ENCODE measurements at regions not wholly inside any gene's neighbourhood (a gene's known extent, or its start where the extent isn't known, plus 50 kb on each side); places are given as distances from the start of the nearest gene placed in this dataset.
A peak's percentile ranks its signal among the peaks of the same experiment; 100 is the strongest.

DNA sequence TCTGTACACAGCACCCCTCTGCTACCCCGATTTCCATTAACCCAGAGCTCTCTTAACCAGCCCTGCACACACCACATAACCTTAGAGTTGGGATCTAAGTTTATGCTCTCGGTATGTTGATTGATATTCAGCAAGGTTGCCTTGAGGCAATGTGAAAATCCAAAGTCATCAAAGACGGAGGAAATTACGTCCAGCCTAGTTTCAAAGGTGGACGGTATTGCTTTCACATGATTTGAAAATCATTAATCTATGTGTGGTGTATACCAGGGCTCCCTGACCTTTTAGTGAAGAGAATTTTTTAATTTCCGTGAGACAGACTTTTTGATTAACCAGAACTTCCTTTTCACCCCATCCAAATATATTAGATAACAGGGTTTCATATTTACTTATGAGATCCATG is 272.5 kb upstream of the LCORL start:
- no peaks in the 10 kb centered on the region for H3K36me3 Mint-ChIP-seq
- Histone ChIP-seq H3K4me1 (ENCODE audit: insufficient read depth, low read length) (no peaks in the 10 kb centered on the region), H3K27me3 (ENCODE audit: insufficient read depth, low read length) (no peaks in the 10 kb centered on the region), H3K4me3 (ENCODE audit: low read length in 2 of 2) (no peak overlapping the region), H3K27ac (ENCODE audit: low read depth, low read length) (no peak overlapping the region), H3K36me3 (ENCODE audit: insufficient read depth, low read length) (no peaks in the 10 kb centered on the region), H3K9me3 (ENCODE audit: control insufficient read depth in 1 of 2, low read length in 2 of 2) (no peaks in the 10 kb centered on the region)
- peaks cover 0 to 3% (median 1%) of the 10 kb centered on the region in 4 donors for H3K4me1 Mint-ChIP-seq
- ChIA-PET CTCF (ENCODE audit: partially characterized antibody) (no interaction called here), POLR2A (ENCODE audit: partially characterized antibody) (no interaction called here)
- peaks cover 2 to 4% of the 10 kb centered on the region in 2 donors for H3K27me3 Mint-ChIP-seq
- no peak overlapping the region for H3K4me3 Mint-ChIP-seq
- intact Hi-C loops (cut with micrococcal nuclease): no loop called here
- no peak for DNase-seq
- no peak overlapping the region for H3K27ac Mint-ChIP-seq
- H3K9me3 Mint-ChIP-seq: peaks cover 0 to 4% (median 0%) of the 10 kb centered on the region in 8 donors

DNA sequence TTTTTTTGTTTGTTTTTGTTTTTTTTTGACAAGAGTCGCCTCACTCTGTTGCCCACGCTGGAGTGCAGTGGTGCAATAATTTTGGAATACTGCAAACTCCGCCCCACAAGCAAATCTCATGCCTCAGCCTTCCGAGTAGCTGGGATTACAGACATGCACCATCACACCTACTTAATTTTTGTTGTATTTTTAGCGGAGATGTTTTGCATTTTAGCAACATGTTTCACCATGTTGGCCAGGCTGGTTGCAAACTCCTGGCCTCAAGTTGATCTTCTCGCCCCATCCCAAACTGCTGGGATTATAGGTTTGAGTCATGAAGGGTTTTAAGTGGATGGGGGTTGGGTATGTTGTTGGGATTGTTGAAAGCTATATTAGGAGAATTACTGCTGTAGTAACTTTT is 270.9 kb upstream of the LCORL start:
- peaks cover 0 to 3% (median 1%) of the 10 kb centered on the region in 4 donors for H3K4me1 Mint-ChIP-seq
- intact Hi-C loops (cut with micrococcal nuclease): no loop called here

DNA sequence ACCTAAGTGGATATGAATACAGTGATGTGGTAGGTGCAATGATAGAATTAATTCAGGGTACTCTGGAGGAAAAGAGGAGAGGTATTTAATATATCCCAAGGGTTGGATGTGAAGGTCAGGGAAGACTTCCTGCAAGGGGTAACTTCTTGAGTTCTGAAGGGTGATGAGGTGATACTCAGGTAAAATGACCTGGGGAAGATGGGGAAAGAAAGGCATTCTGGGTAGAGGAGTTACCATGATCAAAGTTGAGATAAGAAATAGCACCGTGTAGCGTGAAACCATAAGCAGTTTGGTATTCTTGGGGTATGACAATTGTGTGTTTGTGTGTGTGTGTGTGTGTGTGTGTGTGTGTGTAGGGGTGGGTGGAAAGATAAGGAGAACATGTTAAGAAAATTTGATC is 270.4 kb upstream of the LCORL start:
- Mint-ChIP-seq H3K9me3 (peaks cover 0 to 4% (median 0%) of the 10 kb centered on the region in 8 donors), H3K27ac (peak overlapping the region in 1 of 7 donors; percentile 19), H3K4me1 (peaks cover 0 to 3% (median 1%) of the 10 kb centered on the region in 4 donors), H3K4me3 (no peak overlapping the region), H3K27me3 (peaks cover 2 to 4% of the 10 kb centered on the region in 2 donors), H3K36me3 (no peaks in the 10 kb centered on the region)
- Histone ChIP-seq H3K4me1 (ENCODE audit: insufficient read depth, low read length) (no peaks in the 10 kb centered on the region), H3K9me3 (ENCODE audit: control insufficient read depth in 1 of 2, low read length in 2 of 2) (no peaks in the 10 kb centered on the region), H3K27me3 (ENCODE audit: insufficient read depth, low read length) (no peaks in the 10 kb centered on the region), H3K27ac (ENCODE audit: low read depth, low read length) (no peak overlapping the region), H3K4me3 (ENCODE audit: low read length in 2 of 2) (no peak overlapping the region), H3K36me3 (ENCODE audit: insufficient read depth, low read length) (no peaks in the 10 kb centered on the region)
- CTCF ChIA-PET (ENCODE audit: partially characterized antibody): no interaction called here
- POLR2A ChIA-PET (ENCODE audit: partially characterized antibody): no interaction called here
- intact Hi-C loops (cut with micrococcal nuclease): no loop called here
- DNase-seq: no peak

More for the DNA sequence above, 270.9 kb upstream of the LCORL start:
- ChIA-PET POLR2A (ENCODE audit: partially characterized antibody) (no interaction called here), CTCF (ENCODE audit: partially characterized antibody) (no interaction called here)
- Histone ChIP-seq H3K4me3 (ENCODE audit: low read length in 2 of 2) (no peak overlapping the region), H3K4me1 (ENCODE audit: insufficient read depth, low read length) (no peaks in the 10 kb centered on the region), H3K27me3 (ENCODE audit: insufficient read depth, low read length) (no peaks in the 10 kb centered on the region), H3K9me3 (ENCODE audit: control insufficient read depth in 1 of 2, low read length in 2 of 2) (no peaks in the 10 kb centered on the region), H3K36me3 (ENCODE audit: insufficient read depth, low read length) (no peaks in the 10 kb centered on the region), H3K27ac (ENCODE audit: low read depth, low read length) (no peak overlapping the region)
- H3K9me3 Mint-ChIP-seq: peaks cover 0 to 4% (median 0%) of the 10 kb centered on the region in 8 donors
- DNase-seq: no peak
- H3K27ac Mint-ChIP-seq: no peak overlapping the region
- H3K36me3 Mint-ChIP-seq: no peaks in the 10 kb centered on the region
- H3K4me3 Mint-ChIP-seq: no peak overlapping the region
- peaks cover 2 to 4% of the 10 kb centered on the region in 2 donors for H3K27me3 Mint-ChIP-seq

DNA sequence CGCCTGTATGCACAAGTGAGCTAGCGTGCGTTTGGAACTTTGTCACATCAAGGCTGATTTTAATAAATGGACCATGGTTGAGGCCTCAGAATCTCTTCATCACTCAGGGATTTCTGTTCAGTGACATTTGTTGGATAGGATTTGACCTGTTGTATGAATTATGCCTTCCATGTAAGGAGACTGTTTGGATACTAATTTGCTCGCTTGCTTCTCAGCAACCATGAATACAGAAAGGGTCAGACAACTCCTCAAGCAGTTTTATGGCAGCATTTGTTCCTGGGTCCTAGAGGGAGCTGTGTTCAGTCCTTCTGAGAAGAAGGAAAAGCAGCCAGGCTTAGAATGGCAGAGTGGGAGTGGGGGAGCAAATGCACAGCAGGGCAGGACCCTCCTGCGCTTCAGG is 269.7 kb upstream of the LCORL start:
- POLR2A ChIA-PET (ENCODE audit: partially characterized antibody): no interaction called here
- no peak overlapping the region for H3K4me3 Mint-ChIP-seq
- CTCF ChIA-PET (ENCODE audit: partially characterized antibody): no interaction called here

DNA sequence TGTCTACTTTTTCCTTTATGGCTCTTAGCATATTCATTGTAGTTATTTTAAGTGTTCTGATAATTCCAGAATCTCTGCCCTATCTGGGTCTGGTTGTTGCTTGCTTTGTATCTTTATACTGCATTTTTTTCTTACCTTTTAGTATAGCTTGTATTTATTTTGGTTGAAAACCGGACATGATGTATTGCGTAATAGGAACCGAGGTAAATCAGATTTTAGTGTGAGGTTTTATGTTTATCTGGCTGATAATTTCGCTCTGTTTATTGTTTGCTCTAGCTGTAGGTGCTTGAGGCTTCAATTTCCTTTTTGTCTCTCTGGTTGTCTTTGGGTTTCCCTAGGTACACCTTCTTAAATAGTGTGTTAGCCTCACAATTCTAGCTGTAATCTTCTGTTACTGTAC is 263.8 kb upstream of the LCORL start:
- H3K27ac Mint-ChIP-seq: no peak overlapping the region
- H3K36me3 ChIP-seq (ENCODE audit: insufficient read depth, low read length): no peaks in the 10 kb centered on the region
- H3K4me1 ChIP-seq (ENCODE audit: insufficient read depth, low read length): no peaks in the 10 kb centered on the region
- POLR2A ChIA-PET (ENCODE audit: partially characterized antibody): no interaction called here
- H3K4me3 Mint-ChIP-seq: no peak overlapping the region
- CTCF ChIA-PET (ENCODE audit: partially characterized antibody): no interaction called here
- no peak overlapping the region for H3K27ac ChIP-seq (ENCODE audit: low read depth, low read length)
- no peaks in the 10 kb centered on the region for H3K36me3 Mint-ChIP-seq
- H3K9me3 ChIP-seq (ENCODE audit: control insufficient read depth in 1 of 2, low read length in 2 of 2): no peaks in the 10 kb centered on the region
- peaks cover 2 to 5% of the 10 kb centered on the region in 2 donors for H3K27me3 Mint-ChIP-seq
- intact Hi-C loops (cut with micrococcal nuclease): no loop called here
- H3K4me1 Mint-ChIP-seq: peaks cover 0 to 3% (median 0%) of the 10 kb centered on the region in 4 donors
- no peaks in the 10 kb centered on the region for H3K27me3 ChIP-seq (ENCODE audit: insufficient read depth, low read length)
- H3K4me3 ChIP-seq (ENCODE audit: low read length in 2 of 2): no peak overlapping the region
- DNase-seq: no peak
- H3K9me3 Mint-ChIP-seq: peaks cover 0 to 5% (median 0%) of the 10 kb centered on the region in 8 donors

More for the DNA sequence above, 269.7 kb upstream of the LCORL start:
- peaks cover 0 to 4% (median 0%) of the 10 kb centered on the region in 8 donors for H3K9me3 Mint-ChIP-seq
- H3K4me1 ChIP-seq (ENCODE audit: insufficient read depth, low read length): no peaks in the 10 kb centered on the region
- H3K27ac Mint-ChIP-seq: no peak overlapping the region
- no peaks in the 10 kb centered on the region for H3K36me3 ChIP-seq (ENCODE audit: insufficient read depth, low read length)
- H3K9me3 ChIP-seq (ENCODE audit: control insufficient read depth in 1 of 2, low read length in 2 of 2): no peaks in the 10 kb centered on the region
- peaks cover 0 to 4% of the 10 kb centered on the region in 2 donors for H3K27me3 Mint-ChIP-seq
- no peak for DNase-seq
- H3K4me1 Mint-ChIP-seq: peaks cover 0 to 3% (median 1%) of the 10 kb centered on the region in 4 donors
- no peaks in the 10 kb centered on the region for H3K27me3 ChIP-seq (ENCODE audit: insufficient read depth, low read length)
- no peaks in the 10 kb centered on the region for H3K36me3 Mint-ChIP-seq
- H3K4me3 ChIP-seq (ENCODE audit: low read length in 2 of 2): no peak overlapping the region
- intact Hi-C loops (cut with micrococcal nuclease): no loop called here
- no peak overlapping the region for H3K27ac ChIP-seq (ENCODE audit: low read depth, low read length)

DNA sequence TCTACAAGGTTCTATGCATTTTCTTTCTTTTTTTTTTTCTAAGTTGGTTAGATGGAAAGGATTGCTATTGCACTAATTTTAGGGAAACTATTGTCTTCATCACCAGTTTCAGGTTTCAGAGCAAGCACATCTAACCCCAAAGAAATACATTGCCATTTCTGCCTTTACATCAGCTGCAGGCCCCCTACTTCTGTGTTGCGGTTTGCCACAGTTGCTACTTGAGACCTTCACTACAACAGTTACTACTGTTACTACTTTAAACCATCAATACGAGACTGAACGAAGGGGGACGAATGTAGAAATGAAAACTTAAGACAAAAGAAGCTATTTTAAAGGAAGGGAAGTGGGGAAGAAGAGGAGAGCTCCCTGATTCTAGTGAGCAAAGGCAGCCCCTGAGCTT is 256.7 kb upstream of the LCORL start:
- POLR2A ChIA-PET (ENCODE audit: partially characterized antibody): no interaction called here
- Mint-ChIP-seq H3K9me3 (peaks cover 0 to 9% (median 3%) of the 10 kb centered on the region in 8 donors), H3K27ac (no peak overlapping the region), H3K4me1 (no peaks in the 10 kb centered on the region), H3K27me3 (peaks cover 0 to 2% of the 10 kb centered on the region in 2 donors), H3K36me3 (no peaks in the 10 kb centered on the region), H3K4me3 (no peak overlapping the region)
- Histone ChIP-seq H3K27me3 (ENCODE audit: insufficient read depth, low read length) (no peaks in the 10 kb centered on the region), H3K27ac (ENCODE audit: low read depth, low read length) (no peak overlapping the region), H3K4me1 (ENCODE audit: insufficient read depth, low read length) (no peaks in the 10 kb centered on the region), H3K36me3 (ENCODE audit: insufficient read depth, low read length) (no peaks in the 10 kb centered on the region), H3K4me3 (ENCODE audit: low read length in 2 of 2) (no peak overlapping the region), H3K9me3 (ENCODE audit: control insufficient read depth in 1 of 2, low read length in 2 of 2) (no peaks in the 10 kb centered on the region)
- CTCF ChIA-PET (ENCODE audit: partially characterized antibody): no interaction called here
- intact Hi-C loops (cut with micrococcal nuclease): no loop called here
- DNase-seq: no peak

DNA sequence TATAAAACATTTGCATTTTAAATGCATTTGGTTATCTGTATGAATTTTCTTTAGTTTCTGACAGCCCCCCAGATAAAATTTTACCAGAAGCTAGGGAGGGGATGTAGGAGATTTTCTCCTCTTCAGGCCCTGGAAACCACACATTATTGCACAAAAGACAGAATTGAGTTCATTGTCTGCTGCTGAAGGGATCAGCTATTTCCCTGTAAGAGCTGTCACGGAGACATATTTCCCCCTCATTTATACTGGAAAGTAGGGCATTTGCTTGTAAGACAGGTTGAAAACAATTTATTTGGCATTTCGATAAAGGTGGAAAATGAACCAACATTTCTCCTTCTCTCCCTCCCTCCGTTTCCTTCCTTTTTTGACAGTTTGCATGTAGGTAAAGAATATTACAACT is 241.3 kb upstream of the LCORL start:
- no peaks in the 10 kb centered on the region for H3K27me3 ChIP-seq (ENCODE audit: insufficient read depth, low read length)
- no peak overlapping the region for H3K27ac ChIP-seq (ENCODE audit: low read depth, low read length)
- Mint-ChIP-seq H3K36me3 (no peaks in the 10 kb centered on the region), H3K4me1 (no peaks in the 10 kb centered on the region), H3K9me3 (peaks cover 0 to 16% (median 7%) of the 10 kb centered on the region in 8 donors), H3K27ac (no peak overlapping the region), H3K4me3 (no peak overlapping the region), H3K27me3 (peaks cover 9 to 12% of the 10 kb centered on the region in 2 donors)
- no peaks in the 10 kb centered on the region for H3K9me3 ChIP-seq (ENCODE audit: control insufficient read depth in 1 of 2, low read length in 2 of 2)
- no peak overlapping the region for H3K4me3 ChIP-seq (ENCODE audit: low read length in 2 of 2)
- ChIA-PET POLR2A (ENCODE audit: partially characterized antibody) (no interaction called here), CTCF (ENCODE audit: partially characterized antibody) (no interaction called here)
- H3K36me3 ChIP-seq (ENCODE audit: insufficient read depth, low read length): no peaks in the 10 kb centered on the region
- intact Hi-C loops (cut with micrococcal nuclease): no loop called here
- no peak for DNase-seq
- no peaks in the 10 kb centered on the region for H3K4me1 ChIP-seq (ENCODE audit: insufficient read depth, low read length)

DNA sequence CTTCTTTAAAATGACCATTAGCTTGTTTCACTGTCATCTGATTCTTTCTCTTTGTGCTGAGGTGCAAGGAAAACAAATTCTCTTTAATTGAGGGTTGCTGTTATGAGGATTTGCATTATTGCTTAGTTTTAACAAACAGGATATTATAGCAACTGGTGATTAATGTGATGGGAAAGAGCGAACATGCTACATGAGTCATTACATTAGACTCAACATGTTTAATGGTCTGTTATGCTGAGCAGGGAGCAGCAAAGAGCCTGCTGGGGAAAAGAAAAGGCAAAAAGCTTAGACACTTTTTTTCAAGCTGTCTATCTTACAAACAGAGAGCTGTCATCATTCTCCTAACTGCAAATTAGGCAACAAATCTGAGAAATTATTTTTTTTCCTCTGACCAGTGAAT is 230.5 kb upstream of the LCORL start:
- Histone ChIP-seq H3K36me3 (ENCODE audit: insufficient read depth, low read length) (no peaks in the 10 kb centered on the region), H3K4me1 (ENCODE audit: insufficient read depth, low read length) (no peaks in the 10 kb centered on the region), H3K4me3 (ENCODE audit: low read length in 2 of 2) (no peak overlapping the region), H3K27ac (ENCODE audit: low read depth, low read length) (no peak overlapping the region), H3K9me3 (ENCODE audit: control insufficient read depth in 1 of 2, low read length in 2 of 2) (no peaks in the 10 kb centered on the region), H3K27me3 (ENCODE audit: insufficient read depth, low read length) (no peaks in the 10 kb centered on the region)
- ChIA-PET POLR2A (ENCODE audit: partially characterized antibody) (no interaction called here), CTCF (ENCODE audit: partially characterized antibody) (no interaction called here)
- H3K4me3 Mint-ChIP-seq: no peak overlapping the region
- H3K9me3 Mint-ChIP-seq: peaks cover 0 to 4% (median 0%) of the 10 kb centered on the region in 8 donors
- no peaks in the 10 kb centered on the region for H3K36me3 Mint-ChIP-seq
- no peak overlapping the region for H3K27ac Mint-ChIP-seq
- peaks cover 0 to 1% of the 10 kb centered on the region in 2 donors for H3K27me3 Mint-ChIP-seq
- intact Hi-C loops (cut with micrococcal nuclease): no loop called here
- no peaks in the 10 kb centered on the region for H3K4me1 Mint-ChIP-seq
- no peak for DNase-seq

Data from CD4-positive, alpha-beta memory T cell (primary cell).